ENCODE measurements at regions not wholly inside any gene's neighbourhood (a gene's known extent, or its start where the extent isn't known, plus 50 kb on each side); places are given as distances from the start of the nearest gene placed in this dataset.

GRCh38 chr2:38474715-38475566 is 97.9 kb upstream of the ATL2 start:
- Histone ChIP-seq H3K27me3 (ENCODE audit: insufficient read depth, poor library complexity, severe bottlenecking) (no peaks in the 10 kb centered on the region), H3K27ac (replicated peaks) (no peak overlapping the region), H3K4me3 (replicated peaks; ENCODE audit: insufficient read depth, low read length) (no peak overlapping the region)
- TF ChIP-seq REST (IDR thresholded peaks at IDR 0.05; ENCODE audit: insufficient replicate concordance, low read depth) (no peak), GABPA (IDR thresholded peaks at IDR 0.05; ENCODE audit: low read depth) (no peak), CTCF (IDR thresholded peaks at IDR 0.05; ENCODE audit: insufficient read depth, low read length) (no peak), POLR2AphosphoS5 (IDR thresholded peaks at IDR 0.05; ENCODE audit: low read depth) (no peak), SPI1 (IDR thresholded peaks at IDR 0.05; ENCODE audit: borderline replicate concordance, low read depth) (no peak)
- no peak for DNase-seq (ENCODE audit: low read depth in 1 of 2, low spot score in 1 of 2)

- no peak for DNase-seq (ENCODE audit: low read depth in 1 of 2, low spot score in 1 of 2)
- no peaks in the 10 kb centered on the region for H3K27me3 ChIP-seq (ENCODE audit: insufficient read depth, poor library complexity, severe bottlenecking)
Measured at GRCh38 chr2:38474021-38474456, 97.0 kb upstream of the ATL2 start.

More at GRCh38 chr2:38474021-38474456, 97.0 kb upstream of the ATL2 start:
- H3K4me3 ChIP-seq (replicated peaks; ENCODE audit: insufficient read depth, low read length) = no peak overlapping the region
- no peak overlapping the region for H3K27ac ChIP-seq (replicated peaks)
- TF ChIP-seq REST (IDR thresholded peaks at IDR 0.05; ENCODE audit: insufficient replicate concordance, low read depth) (no peak), CTCF (IDR thresholded peaks at IDR 0.05; ENCODE audit: insufficient read depth, low read length) (no peak), POLR2AphosphoS5 (IDR thresholded peaks at IDR 0.05; ENCODE audit: low read depth) (no peak), GABPA (IDR thresholded peaks at IDR 0.05; ENCODE audit: low read depth) (no peak), SPI1 (IDR thresholded peaks at IDR 0.05; ENCODE audit: borderline replicate concordance, low read depth) (no peak)
